ENCODE measurements at regions not wholly inside any gene's neighbourhood (a gene's known extent, or its start where the extent isn't known, plus 50 kb on each side); places are given as distances from the start of the nearest gene placed in this dataset.

DNA sequence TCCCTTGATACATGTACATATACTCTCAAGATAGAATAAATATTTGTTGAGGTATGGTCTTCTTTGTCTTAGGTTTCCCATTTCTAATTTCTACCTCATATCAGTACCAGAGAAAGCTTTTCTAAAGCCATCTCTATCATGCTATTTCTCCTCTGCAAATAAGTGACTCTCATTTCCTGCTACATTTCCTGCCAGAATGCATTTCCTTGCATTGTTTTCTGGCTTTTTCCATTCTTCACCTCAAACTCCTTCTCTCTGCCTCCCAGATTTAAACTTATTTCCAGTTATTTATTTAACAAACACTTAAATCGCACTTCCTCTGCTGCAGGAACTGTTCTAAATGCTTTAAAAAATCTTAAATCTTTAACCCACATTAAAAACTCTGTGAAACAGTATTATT lies 74.4 kb upstream of the STMND1 start:
- TF ChIP-seq, protein P1, sequence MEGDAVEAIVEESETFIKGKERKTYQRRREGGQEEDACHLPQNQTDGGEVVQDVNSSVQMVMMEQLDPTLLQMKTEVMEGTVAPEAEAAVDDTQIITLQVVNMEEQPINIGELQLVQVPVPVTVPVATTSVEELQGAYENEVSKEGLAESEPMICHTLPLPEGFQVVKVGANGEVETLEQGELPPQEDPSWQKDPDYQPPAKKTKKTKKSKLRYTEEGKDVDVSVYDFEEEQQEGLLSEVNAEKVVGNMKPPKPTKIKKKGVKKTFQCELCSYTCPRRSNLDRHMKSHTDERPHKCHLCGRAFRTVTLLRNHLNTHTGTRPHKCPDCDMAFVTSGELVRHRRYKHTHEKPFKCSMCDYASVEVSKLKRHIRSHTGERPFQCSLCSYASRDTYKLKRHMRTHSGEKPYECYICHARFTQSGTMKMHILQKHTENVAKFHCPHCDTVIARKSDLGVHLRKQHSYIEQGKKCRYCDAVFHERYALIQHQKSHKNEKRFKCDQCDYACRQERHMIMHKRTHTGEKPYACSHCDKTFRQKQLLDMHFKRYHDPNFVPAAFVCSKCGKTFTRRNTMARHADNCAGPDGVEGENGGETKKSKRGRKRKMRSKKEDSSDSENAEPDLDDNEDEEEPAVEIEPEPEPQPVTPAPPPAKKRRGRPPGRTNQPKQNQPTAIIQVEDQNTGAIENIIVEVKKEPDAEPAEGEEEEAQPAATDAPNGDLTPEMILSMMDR (conservative IDR thresholded peaks at IDR 0.05; ENCODE audit: low read depth, low read length) = no peak
- TF ChIP-seq EZH2 (IDR thresholded peaks at IDR 0.05; ENCODE audit: borderline replicate concordance, low read depth, low read length, poor library complexity, severe bottlenecking) = no peak
